GM21360 (cell line): ENCODE measurements at regions not wholly inside any gene's neighbourhood (a gene's known extent, or its start where the extent isn't known, plus 50 kb on each side); places are given as distances from the start of the nearest gene placed in this dataset.
A peak's percentile ranks its signal among the peaks of the same experiment; 100 is the strongest.
"Not testable (repeated sequence)": the region's sequence is repeated elsewhere in the genome, so short reads cannot be mapped to it uniquely, and the experiment has no call there.

Source experiments
- ATAC-seq: cut with Tn5 transposase; IDR thresholded peaks from one replicate; pipeline ENCODE4 v1.9.1; 2021; ENCODE audit warnings: mild to moderate bottlenecking, moderate library complexity; ENCODE audit not compliant: unreplicated experiment

DNA sequence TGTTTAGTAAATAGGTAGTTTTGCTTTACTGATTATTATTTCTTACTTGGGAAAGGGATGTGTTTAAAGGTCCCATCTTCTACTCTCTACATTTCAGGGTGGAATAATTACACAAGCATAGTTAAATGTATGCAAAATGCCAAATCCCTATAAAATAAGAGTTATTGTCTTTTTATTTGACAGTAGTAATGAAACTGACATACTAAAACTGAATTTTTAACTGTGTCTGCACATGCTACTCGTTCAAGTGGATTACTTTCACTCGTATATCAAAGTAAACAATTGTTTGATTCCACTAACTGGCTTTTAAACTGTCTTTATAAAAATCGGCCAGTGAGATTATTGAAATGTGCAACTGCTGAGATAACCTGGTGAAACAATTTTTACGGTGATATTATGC, 602.9 kb upstream of the ADGRB3 start:
- no peak for ATAC-seq

DNA sequence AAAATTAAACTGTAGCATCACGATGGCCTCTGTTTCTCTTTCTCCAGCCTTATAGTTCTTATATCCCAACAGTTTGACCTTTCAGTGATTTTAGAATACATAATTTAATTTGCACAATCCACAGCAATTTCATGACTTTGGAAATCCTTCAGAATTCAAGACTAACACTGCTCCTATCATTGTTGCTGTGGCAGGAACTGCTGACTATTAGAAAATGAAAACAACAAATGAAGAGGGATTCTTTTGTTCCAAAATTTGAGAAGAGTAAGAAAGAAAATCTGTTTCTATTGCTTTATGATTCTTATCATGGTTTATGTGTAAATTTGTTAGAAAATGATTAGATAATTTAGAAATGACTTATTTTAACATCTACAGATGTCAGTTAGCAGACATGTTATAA, 604.0 kb upstream of the ADGRB3 start:
- no peak for ATAC-seq

DNA sequence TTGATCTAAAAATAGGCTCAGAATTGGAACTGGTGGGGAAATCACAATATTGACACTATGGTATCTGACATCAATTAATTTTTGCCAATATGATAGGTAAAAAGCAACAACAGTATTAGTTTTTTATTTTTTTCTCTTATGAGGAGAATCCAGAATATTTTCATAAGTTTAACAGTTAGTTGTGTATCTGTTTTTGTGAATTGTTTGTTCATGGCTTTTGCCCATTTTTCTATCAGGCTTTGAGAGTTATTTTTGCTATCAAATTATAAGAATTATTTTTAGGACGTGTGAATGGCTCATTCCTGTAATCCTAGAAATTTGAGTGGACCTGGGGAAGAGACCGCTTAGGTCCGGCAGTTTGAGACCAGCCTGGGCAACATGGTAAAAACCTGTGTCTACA, 608.6 kb upstream of the ADGRB3 start:
- no peak for ATAC-seq

DNA sequence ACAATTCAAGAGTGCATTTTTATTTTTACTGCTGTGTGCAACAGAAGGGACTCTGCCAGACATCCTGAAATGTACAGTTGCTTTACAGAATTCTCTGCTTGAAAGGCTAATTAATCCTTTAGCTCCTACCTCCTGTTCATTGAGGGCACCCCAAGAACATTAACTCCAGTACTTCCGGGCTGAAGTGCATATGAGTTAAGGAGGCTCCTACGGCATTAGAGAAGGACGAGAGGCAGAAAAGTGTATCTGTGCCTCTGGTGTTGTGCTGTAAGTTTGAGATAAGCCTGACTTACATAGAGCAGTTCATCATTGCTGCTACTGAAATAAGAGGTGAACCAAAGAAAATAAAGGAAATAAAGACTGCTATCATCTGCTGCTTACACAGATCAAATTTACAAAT, 609.3 kb upstream of the ADGRB3 start:
- no peak for ATAC-seq

DNA sequence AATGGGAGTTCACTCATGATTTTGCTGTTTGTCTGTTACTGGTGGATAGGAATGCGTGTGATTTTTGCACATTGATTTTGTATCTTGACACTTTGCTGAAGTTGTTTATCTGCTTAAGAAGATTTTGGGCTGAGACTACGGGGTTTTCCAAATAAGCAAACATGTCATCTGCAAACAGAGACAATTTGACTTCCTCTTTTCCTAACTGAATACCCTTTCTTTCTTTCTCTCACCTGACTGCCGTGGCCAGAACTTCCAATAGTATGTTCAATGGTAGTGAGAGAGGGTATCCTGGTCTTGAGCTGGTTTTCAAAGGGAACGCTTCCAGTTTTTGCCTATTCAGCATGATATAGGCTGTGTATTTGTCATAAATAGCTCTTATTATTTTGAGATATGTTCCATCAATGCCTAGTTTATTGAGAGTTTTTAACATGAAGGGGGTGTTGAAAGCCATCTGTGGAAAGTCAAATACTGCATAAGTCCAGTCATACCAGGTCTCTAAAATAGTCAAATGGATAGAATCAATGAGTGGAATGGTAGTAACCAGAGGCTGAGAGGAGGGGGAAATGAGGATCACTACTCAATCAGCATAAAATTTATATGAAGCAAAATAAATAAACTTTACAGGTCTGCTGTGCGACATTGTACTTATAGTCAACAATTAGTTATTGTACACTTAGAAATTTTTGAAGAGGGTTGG, 610.4 kb upstream of the ADGRB3 start:
- ATAC-seq = no peak

DNA sequence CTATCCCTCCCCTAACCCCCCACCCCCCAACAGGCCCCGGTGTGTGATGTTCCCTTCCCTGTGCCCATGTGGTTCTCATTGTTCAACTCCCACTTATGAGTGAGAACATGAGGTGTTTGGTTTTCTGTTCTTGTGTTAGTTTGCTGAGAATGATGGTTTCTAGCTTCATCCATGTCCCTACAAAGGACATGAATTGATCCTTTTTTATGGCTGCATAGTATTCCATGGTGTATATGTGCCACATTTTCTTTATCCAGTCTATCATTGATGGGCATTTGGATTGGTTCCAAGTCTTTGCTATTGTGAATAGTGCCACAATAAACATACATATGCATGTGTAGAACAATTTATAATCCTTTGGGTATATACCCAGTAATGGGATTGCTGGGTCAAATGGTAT, 612.1 kb upstream of the ADGRB3 start:
- not testable (repeated sequence) for ATAC-seq

DNA sequence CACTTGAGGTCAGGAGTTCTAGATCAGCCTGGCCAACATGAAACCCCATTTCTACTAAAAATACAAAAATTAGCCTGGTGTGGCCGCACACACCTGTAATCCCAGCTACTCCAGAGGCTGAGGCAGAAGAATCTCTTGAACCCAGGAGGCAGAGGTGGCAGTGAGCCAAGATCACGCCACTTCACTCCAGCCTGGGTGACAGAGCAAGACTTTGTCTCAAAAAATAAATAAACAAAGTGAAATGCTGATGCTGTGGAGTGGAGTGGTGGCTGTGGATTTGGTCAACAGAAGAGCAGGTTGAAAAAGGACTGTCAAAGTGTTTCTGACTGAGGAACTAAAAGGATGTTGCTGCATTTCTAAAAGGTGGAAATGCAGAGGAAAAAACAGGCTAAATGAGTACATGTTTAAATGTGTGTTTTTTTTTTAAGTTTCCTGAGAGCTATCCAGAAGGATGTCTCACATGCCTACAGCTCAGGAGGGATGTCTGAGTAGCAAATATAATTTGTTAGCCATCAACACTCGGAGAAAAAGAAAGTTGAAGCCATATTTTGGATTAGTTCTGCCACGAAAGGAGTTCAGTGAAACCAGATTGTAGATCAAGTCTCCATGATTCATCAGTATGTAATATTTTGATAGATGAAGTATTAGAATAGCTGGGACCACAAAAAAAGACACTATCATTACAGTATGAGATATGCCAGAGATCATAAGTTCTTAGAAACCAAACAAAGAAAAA, 621.1 kb upstream of the ADGRB3 start:
- no peak for ATAC-seq

DNA sequence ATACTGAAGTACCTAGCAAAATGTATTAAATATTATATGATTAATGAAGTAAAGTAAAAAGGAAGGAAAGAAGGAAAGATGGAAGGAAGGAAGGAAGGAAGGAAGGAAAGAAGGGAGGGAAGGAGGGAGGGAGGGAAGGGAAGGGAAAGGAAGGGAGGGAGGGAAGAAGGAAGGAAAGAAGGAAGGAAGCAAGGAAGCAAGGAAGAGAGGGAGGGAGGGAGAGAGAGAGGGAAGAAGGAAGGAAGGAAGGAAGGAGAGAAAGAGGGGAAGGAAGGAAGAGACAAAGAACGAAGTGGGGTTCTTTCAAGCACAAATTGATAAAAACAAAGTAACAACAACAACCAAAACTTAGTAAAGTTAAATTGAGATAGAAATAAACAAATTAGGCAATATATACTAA, 622.3 kb upstream of the ADGRB3 start:
- no peak for ATAC-seq

DNA sequence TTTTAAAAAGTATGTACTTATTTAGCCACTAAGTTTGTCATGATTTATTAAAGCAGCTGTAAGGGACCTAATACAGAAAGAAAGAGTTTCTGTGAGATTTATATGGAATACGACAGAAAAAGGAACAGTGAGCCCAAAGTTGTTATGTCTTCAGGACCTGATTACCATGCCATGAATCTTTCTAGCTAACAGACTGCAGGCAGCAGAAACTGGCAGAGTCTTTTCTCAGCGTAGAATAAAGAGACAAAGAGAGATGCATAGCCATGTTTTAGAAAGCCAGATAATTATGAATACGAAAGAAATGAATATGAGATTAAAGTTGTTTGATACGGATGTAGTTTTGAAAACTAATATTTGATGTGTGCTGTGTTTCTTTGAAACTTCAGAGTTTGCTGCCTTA, 624.1 kb upstream of the ADGRB3 start:
- ATAC-seq = no peak

DNA sequence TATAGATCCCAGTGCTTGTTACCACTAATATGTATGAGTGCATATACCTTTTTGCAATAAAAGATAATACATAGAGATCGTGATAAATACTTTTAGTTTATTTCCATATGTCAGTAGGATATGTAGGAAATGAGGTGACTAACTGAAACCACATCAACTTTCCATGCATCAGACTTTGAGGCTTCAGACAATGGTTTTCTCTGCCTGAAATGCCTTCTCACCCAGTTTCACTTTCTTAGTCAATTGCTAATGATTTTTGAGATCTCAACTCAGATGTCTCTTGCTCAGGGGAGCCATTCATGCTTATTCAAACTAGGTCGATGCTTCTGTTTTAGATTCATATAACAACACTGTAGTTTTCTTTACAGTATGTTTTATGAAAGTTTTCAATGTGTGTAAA, 626.6 kb upstream of the ADGRB3 start:
- peak; percentile 61 for ATAC-seq

DNA sequence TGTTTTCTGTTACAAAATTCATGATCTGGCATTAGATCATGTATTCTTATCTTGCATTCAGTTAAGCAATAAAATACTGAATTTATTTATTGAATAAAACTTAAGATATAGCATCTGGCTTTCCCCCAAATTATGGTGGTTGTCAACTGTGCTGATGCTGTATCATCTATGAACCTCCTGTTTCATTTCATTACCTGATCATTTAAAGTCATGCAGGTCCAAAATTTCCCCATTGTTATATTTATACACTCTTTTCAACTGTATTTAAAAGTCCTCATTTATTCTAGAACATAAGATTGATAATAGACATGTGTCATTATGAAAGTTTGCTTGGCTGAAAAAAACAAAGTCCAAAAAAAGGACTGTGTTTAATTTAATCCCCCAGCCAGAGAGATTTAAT, 627.4 kb upstream of the ADGRB3 start:
- ATAC-seq = no peak

DNA sequence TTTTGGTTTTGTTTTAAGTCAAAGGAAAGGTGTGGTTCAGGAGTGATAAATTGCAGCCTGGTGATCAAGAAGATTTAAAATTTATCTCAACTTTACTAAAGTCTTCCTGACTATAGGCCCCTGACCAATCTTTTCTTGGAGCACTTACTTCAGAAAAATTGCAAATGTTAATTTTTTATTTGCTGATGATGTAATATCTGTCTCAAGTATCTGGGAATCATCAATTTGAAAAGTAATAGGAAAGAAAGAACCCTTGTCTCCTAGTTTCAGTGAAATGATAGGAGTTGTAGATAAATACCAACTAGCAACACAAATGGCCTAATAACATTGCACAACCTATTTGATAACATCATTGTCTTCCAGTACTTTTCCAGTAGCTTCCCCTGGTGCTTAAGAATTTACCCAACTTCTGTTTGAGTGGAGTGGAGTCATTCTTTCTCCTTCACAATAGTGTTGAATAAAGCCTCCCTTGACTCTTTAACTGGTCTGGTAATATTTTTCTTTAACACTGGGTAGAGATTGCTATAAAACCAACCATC, 648.3 kb upstream of the ADGRB3 start:
- no peak for ATAC-seq

DNA sequence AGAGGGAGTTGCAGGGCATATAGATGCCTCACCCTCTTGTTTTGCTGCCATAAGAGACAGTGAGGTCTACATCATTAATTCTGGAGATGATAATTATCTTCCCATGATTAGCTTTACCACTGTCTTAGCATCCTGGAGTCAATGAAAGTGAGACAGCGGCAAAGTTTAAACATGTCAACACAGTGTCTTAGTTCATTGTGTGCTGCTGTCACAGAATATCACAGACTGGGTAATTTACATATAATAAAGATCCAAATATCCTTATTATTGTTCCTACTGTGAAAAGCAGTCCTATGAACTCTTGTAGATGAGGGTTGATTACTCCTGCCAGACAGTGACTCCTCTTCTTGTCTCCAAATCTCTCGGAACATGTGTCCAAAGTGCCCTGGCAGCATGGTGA, 658.6 kb upstream of the ADGRB3 start:
- no peak for ATAC-seq

DNA sequence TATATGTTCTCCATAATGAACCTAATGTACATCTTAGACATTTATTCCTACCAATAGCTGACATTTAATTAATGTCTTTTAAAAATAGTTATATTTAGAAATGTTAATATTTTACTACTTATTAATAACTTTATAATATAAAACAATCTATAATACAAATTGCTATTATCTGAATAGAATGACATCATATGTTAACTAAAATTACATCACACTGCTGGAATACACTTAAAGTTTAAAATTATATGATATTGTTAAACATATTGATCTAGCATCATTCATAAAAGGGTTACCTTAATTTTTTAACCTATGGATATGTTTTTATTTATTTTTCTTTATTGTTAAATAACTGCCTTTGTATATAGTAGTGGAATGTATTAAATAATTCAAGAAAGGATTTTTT, 660.2 kb upstream of the ADGRB3 start:
- ATAC-seq = no peak

DNA sequence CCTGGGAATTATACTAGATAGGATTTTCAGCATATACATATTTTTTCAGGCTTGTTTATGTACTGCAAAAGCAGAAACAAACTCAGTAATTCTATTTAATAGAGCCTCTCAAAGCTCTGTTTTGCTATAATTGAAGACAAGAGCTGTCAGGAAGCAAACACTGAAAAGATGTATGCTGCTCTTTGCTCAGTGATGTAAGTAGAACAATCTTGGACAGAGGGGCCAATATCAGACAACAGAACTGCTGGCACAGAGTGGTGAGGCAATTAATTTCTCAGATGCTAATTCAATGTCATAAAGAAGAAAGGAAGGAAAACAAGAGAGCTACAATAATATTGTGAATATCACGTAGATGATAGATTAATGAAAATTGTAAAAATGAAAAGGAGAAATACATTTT, 663.3 kb upstream of the ADGRB3 start:
- ATAC-seq = no peak

DNA sequence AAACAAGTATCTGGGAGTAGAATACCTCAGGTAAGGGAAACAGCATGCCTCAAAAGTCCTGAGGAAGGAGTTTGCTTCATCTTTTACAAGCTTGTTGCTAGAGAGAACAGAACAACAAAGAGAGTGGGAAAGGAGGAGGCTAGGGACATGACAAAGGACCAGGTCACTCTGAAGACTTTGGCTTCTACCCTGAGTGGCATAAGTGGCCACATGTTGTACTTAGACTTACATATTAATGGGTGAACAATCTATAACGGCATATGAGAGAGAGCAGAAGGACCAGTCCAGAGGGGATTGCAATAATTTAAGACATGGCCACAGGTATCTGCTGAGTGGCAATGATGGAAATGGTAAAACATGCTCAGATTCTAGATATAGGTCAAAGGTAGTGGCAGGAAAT, 668.3 kb upstream of the ADGRB3 start:
- ATAC-seq = no peak

DNA sequence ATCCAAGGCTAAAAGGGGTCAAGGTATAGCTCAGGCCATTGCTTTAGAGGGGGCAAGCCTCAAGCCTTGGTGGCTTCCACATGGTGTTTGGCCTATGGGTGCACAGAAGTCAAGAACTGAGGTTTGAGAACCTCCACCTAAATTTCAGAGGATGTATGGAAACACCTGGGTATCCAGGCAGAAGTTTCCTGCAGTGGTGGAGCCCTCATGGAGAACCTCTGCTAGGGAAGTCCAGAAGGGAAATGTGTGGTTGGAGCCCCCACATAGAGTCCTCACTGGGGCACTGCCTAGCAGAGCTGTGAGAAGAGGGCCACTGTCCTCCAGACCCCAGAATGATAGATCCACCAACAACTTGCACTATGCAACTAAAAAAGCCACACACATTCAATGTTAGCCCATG, 678.7 kb upstream of the ADGRB3 start:
- no peak for ATAC-seq

DNA sequence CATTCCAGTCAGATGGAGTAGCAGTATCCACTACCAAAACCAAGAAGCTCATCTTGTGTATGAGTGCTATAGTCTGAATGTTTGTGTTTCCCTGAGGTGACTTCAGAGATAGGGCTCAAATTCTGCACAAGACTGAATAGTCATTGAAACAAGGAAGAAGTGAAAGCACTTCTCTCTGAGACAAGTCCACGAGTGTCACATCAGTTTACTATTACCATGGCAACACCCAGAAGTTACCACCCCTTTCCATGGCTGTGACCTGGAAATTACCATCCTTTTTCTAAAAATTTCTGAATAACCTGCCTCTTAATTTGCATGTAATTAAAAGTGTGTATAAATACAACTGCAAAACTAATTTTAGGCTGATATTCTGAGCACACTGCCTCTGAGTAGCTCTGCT, 682.1 kb upstream of the ADGRB3 start:
- ATAC-seq = no peak

DNA sequence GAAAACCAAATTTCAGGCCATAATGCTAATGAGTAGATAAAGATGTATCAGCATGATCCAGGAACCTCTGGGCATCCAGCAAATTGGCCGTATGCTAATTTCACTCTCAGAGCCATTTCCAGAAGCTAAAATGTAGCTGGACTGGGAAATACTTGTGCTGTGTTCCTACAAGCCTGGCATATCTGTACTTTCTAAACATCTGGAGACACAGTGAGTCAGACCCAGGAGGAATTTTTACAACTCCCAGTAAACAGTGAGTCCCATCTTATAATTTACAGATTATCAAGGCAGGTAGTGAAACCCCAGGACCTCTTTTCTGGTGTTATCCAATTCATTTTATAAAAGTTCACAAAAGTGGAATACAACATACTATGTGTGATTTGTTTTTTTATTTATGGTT, 683.0 kb upstream of the ADGRB3 start:
- ATAC-seq = no peak

DNA sequence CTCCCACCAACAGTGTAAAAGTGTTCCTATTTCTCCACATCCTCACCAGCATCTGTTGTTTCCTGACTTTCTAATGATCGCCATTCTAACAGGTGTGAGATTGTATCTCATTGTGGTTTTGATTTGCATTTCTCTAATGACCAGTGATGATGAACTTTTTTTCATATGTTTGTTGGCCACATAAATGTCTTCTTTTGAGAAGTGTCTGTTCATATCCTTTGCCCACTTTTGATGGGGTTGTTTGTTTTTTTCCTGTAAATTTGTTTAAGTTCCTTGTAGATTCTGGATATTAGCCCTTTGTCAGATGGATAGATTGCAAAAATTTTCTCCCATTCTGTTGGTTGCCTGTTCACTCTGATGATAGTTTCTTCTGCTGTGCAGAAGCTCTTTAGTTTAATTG, 687.3 kb upstream of the ADGRB3 start:
- not testable (repeated sequence) for ATAC-seq

DNA sequence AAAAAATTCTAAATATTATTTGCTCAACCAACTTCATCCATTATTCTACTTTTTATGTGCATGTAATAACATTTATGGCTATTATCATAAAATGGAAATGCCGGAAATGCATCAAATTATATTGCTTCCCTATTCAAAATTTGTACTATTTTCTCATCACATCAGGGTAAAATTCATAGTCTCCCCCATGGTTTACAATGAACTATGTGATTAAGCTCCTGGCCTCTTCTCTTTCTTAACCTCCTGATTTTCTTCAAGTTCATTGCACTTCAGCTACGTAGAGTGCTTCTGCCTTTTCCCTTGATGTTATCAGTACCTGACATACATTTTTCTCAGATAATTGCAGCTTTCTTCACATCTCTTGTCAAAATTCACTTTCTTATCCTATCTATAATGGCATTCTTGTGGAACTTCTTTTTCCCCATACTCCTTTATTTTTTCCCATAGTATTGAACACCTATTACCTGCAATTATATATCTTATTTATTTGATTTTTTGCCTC, 699.1 kb upstream of the ADGRB3 start:
- no peak for ATAC-seq

DNA sequence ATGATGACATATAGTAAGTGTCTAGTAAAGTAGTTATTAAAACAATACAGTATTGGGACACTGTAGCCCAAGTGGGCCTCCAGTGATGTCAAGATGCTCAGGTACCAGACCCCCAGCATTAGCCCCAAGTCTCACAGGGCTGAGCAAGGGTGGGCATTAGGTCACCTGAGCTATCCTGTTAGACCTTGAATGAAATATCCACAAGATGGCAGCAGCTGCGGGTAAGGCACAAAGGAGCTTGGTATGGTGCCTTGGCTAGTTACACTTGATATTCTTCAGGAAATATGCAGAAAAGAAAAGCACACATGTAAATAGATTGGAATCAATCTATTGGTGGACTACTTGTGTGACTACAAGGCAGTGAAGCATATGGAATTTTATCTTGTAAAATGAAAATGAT, 701.8 kb upstream of the ADGRB3 start:
- ATAC-seq = no peak
